ENCODE measurements at regions not wholly inside any gene's neighbourhood (a gene's known extent, or its start where the extent isn't known, plus 50 kb on each side); places are given as distances from the start of the nearest gene placed in this dataset.
"Not testable (repeated sequence)": the region's sequence is repeated elsewhere in the genome, so short reads cannot be mapped to it uniquely, and the experiment has no call there.

DNA sequence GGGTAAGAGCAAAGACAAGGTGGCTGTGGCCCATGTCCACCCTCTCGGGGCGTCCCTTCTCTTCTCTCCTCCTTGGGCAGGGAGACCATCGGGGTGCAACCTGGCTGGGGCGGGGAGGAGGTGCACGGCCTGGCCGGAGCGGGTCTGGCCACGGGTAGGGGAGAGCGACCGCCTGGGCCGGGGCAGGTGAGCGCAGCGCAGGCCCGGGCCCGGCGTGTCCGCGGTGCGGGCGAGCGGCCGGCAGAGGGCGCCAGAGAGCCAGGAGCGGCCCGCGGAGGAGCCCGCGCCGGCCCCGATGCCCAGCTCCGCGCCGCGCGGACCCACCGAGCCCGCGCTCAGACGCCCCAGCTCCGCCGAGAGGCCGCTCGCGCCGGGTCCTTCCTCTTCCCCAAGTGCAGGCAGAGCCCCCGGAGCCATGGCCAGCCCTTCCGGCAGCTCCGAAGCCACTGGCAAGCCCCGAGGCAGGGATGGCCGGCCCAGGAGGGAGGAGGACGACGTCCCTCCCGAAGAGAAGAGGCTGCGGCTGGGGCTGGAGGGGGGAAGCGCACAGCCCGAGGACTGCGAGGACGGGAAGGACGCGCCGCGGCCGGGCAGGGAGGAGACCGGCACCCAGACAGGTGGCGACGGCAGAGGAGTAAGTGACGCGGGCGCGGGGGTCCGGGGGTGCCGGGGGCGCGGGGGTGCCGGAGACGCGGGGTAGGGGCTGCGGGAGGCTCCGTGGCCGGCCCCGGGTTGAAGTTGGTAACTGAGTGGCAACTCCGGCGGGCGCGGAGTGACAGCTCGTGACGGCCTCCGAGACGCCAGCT, 142.1 kb upstream of the EEF2KMT start:
- FAIRE-seq: not testable (repeated sequence)

DNA sequence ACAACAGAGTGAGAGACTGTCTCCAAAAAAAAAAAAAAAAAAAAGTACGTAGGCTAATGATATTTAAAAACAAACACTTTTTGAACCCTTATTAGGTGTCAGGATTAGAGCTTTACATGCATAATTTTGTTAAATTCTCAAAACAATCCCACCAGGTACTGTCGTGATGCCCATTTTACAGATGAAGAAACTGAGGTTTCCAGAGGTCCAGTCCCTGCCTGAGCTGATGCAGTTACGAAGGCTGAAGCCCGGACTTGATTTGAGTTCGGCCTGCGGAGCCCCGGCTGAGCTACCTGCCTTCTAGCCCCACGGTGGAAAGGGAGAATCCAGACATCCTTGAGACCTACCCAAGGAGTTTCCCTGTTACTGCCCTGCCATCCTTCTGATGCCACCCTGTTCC, 137.5 kb upstream of the EEF2KMT start:
- Histone ChIP-seq H3K36me3 (ENCODE audit: control insufficient read depth in 2 of 2, extremely low read depth in 1 of 2, insufficient read depth in 2 of 2, low read length in 2 of 2) (no peaks in the 10 kb centered on the region), H3K4me2 (ENCODE audit: control insufficient read depth, extremely low read depth, insufficient read depth, low read depth, low read length) (no peak overlapping the region), H3K9me1 (ENCODE audit: control insufficient read depth, extremely low read depth, insufficient read depth, low read length) (no peaks in the 10 kb centered on the region), H3K9me3 (ENCODE audit: control insufficient read depth, low read depth, low read length) (no peaks in the 10 kb centered on the region), H4K20me1 (ENCODE audit: control insufficient read depth, extremely low read depth, insufficient read depth, low read length) (no peaks in the 10 kb centered on the region), H3K4me3 (ENCODE audit: control insufficient read depth in 2 of 3, extremely low read depth in 1 of 3, insufficient read depth in 2 of 3, low read depth in 1 of 3, low read length in 3 of 3) (no peak overlapping the region), H2AFZ (ENCODE audit: control insufficient read depth, low read length) (no peak overlapping the region), H3K4me1 (ENCODE audit: control insufficient read depth, extremely low read depth, insufficient read depth, low read length) (no peaks in the 10 kb centered on the region), H3K79me2 (ENCODE audit: control insufficient read depth, insufficient read depth, low read length) (no peaks in the 10 kb centered on the region), H3K9ac (ENCODE audit: control insufficient read depth, extremely low read depth, insufficient read depth, low read length) (no peak overlapping the region), H3K27me3 (ENCODE audit: control insufficient read depth, extremely low read depth, insufficient read depth, low read length) (no peaks in the 10 kb centered on the region), H3K27ac (ENCODE audit: control insufficient read depth, insufficient read depth, low read length) (no peak overlapping the region)
- TF ChIP-seq EZH2 (IDR thresholded peaks at IDR 0.05; ENCODE audit: low read length): no peak
- TF ChIP-seq, protein P1, sequence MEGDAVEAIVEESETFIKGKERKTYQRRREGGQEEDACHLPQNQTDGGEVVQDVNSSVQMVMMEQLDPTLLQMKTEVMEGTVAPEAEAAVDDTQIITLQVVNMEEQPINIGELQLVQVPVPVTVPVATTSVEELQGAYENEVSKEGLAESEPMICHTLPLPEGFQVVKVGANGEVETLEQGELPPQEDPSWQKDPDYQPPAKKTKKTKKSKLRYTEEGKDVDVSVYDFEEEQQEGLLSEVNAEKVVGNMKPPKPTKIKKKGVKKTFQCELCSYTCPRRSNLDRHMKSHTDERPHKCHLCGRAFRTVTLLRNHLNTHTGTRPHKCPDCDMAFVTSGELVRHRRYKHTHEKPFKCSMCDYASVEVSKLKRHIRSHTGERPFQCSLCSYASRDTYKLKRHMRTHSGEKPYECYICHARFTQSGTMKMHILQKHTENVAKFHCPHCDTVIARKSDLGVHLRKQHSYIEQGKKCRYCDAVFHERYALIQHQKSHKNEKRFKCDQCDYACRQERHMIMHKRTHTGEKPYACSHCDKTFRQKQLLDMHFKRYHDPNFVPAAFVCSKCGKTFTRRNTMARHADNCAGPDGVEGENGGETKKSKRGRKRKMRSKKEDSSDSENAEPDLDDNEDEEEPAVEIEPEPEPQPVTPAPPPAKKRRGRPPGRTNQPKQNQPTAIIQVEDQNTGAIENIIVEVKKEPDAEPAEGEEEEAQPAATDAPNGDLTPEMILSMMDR (optimal IDR thresholded peaks at IDR 0.05 in 1 of 3, IDR thresholded peaks at IDR 0.05 in 1 of 3, conservative IDR thresholded peaks at IDR 0.05 in 1 of 3; ENCODE audit: extremely low read depth in 1 of 3, insufficient read depth in 2 of 3, low read length in 3 of 3): no peak
- DNase-seq (ENCODE audit: low read depth, low spot score): no peak
- dilution Hi-C loops (cut with MboI; ENCODE audit: extremely low pct_ligation_motif_present, low sequenced_read_pairs): no loop called here
- no peak for FAIRE-seq

More for the DNA sequence above, 142.1 kb upstream of the EEF2KMT start:
- H3K36me3 ChIP-seq (ENCODE audit: control insufficient read depth in 2 of 2, extremely low read depth in 1 of 2, insufficient read depth in 2 of 2, low read length in 2 of 2); dilution Hi-C loops (cut with MboI; ENCODE audit: extremely low pct_ligation_motif_present, low sequenced_read_pairs); DNase-seq (ENCODE audit: low read depth, low spot score); H3K9me1 ChIP-seq (ENCODE audit: control insufficient read depth, extremely low read depth, insufficient read depth, low read length); H3K4me2 ChIP-seq (ENCODE audit: control insufficient read depth, extremely low read depth, insufficient read depth, low read depth, low read length); H3K79me2 ChIP-seq (ENCODE audit: control insufficient read depth, insufficient read depth, low read length); H3K4me1 ChIP-seq (ENCODE audit: control insufficient read depth, extremely low read depth, insufficient read depth, low read length); H2AFZ ChIP-seq (ENCODE audit: control insufficient read depth, low read length); H3K9ac ChIP-seq (ENCODE audit: control insufficient read depth, extremely low read depth, insufficient read depth, low read length); H3K27me3 ChIP-seq (ENCODE audit: control insufficient read depth, extremely low read depth, insufficient read depth, low read length); H3K9me3 ChIP-seq (ENCODE audit: control insufficient read depth, low read depth, low read length); H3K27ac ChIP-seq (ENCODE audit: control insufficient read depth, insufficient read depth, low read length); H3K4me3 ChIP-seq (ENCODE audit: control insufficient read depth in 2 of 3, extremely low read depth in 1 of 3, insufficient read depth in 2 of 3, low read depth in 1 of 3, low read length in 3 of 3); H4K20me1 ChIP-seq (ENCODE audit: control insufficient read depth, extremely low read depth, insufficient read depth, low read length): not testable (repeated sequence)
- TF ChIP-seq, protein P1 (optimal IDR thresholded peaks at IDR 0.05 in 1 of 3, IDR thresholded peaks at IDR 0.05 in 1 of 3, conservative IDR thresholded peaks at IDR 0.05 in 1 of 3; ENCODE audit: extremely low read depth in 1 of 3, insufficient read depth in 2 of 3, low read length in 3 of 3): peak in 2 of 3 experiments; percentile 29 to 39

Measured in keratinocyte (primary cell).